GM18870 (cell line): ENCODE measurements at regions not wholly inside any gene's neighbourhood (a gene's known extent, or its start where the extent isn't known, plus 50 kb on each side); places are given as distances from the start of the nearest gene placed in this dataset.
A peak's percentile ranks its signal among the peaks of the same experiment; 100 is the strongest.

Experiments
- ATAC-seq: cut with Tn5 transposase; IDR thresholded peaks from one replicate; pipeline ENCODE4 v1.9.1; 2021; ENCODE audit warnings: moderate library complexity; ENCODE audit not compliant: unreplicated experiment

- no peak for ATAC-seq
Observed at GRCh38 chr2:118222672-118223421, 134.6 kb downstream of the INSIG2 start.

- ATAC-seq: no peak
Observed at GRCh38 chr2:118222273-118222594, 134.0 kb downstream of the INSIG2 start.

GRCh38 chr2:118221536-118222272, 133.4 kb downstream of the INSIG2 start:
- ATAC-seq: peak; percentile 51

- ATAC-seq: no peak
Observed at GRCh38 chr2:118219611-118220010, 131.3 kb downstream of the INSIG2 start.

GRCh38 chr2:118216224-118216623, 128.0 kb downstream of the INSIG2 start:
- no peak for ATAC-seq

GRCh38 chr2:118209727-118210126, 121.5 kb downstream of the INSIG2 start:
- ATAC-seq: no peak

GRCh38 chr2:118207889-118208288, 119.6 kb downstream of the INSIG2 start:
- no peak for ATAC-seq

- peak; percentile 97 for ATAC-seq
Observed at GRCh38 chr2:118202707-118203303, 114.5 kb downstream of the INSIG2 start.

- ATAC-seq: no peak
Observed at GRCh38 chr2:118198268-118198667, 110.0 kb downstream of the INSIG2 start.

- ATAC-seq: peak; percentile 66
Observed at GRCh38 chr2:118197011-118197675, 108.9 kb downstream of the INSIG2 start.

- ATAC-seq: no peak
Observed at GRCh38 chr2:118190474-118190873, 102.2 kb downstream of the INSIG2 start.

- ATAC-seq: no peak
Observed at GRCh38 chr2:118186858-118187254, 98.6 kb downstream of the INSIG2 start.

GRCh38 chr2:118186110-118186857, 98.0 kb downstream of the INSIG2 start:
- peak; percentile 79 for ATAC-seq

GRCh38 chr2:118185210-118186109, 97.2 kb downstream of the INSIG2 start:
- ATAC-seq: peak; percentile 52

GRCh38 chr2:118183381-118183780, 95.1 kb downstream of the INSIG2 start:
- ATAC-seq: no peak

- no peak for ATAC-seq
Observed at GRCh38 chr2:118179445-118179844, 91.2 kb downstream of the INSIG2 start.

GRCh38 chr2:118177884-118178283, 89.6 kb downstream of the INSIG2 start:
- ATAC-seq: no peak

GRCh38 chr2:118177318-118177717, 89.0 kb downstream of the INSIG2 start:
- ATAC-seq: no peak

- ATAC-seq: no peak
Observed at GRCh38 chr2:118176601-118177000, 88.3 kb downstream of the INSIG2 start.

- ATAC-seq: no peak
Observed at GRCh38 chr2:118171546-118171945, 83.3 kb downstream of the INSIG2 start.
